HEK293 (cell line): ENCODE measurements at regions not wholly inside any gene's neighbourhood (a gene's known extent, or its start where the extent isn't known, plus 50 kb on each side); places are given as distances from the start of the nearest gene placed in this dataset.

Source experiments
- CTCF ChIA-PET: fragments of 350-600 bp; formaldehyde crosslinking; extraction: SDS; loops from one replicate; lab custom pipeline; 2021; ENCODE audit warnings: antibody characterized with exemption; lab: Yijun Ruan, JAX
- POLR2A ChIA-PET: fragments of 300-600 bp; formaldehyde crosslinking; extraction: SDS; loops from one replicate; lab custom pipeline; 2020; ENCODE audit warnings: antibody characterized with exemption, inconsistent platforms; lab: Yijun Ruan, JAX
- H3K27ac ChIP-seq: fragments of 200-500 bp; sonication (Bioruptor generic); 2 replicates; pipeline ENCODE4 v1.5.1; 2014; ENCODE audit warnings: low read depth, low read length, control low read depth, inconsistent platforms; ENCODE audit errors: extremely low read depth
- H3K36me3 ChIP-seq, 2 experiments: fragments of 200-500 bp in 1 of 2; sonication (Bioruptor generic) in 1 of 2; 1 replicate in 1 of 2; 2 replicates in 1 of 2; pipeline ENCODE4 v1.5.1; 2014 to 2017; ENCODE audit warnings: inconsistent platforms in 2 of 2, low read length in 2 of 2; ENCODE audit not compliant: control insufficient read depth in 2 of 2, insufficient read depth in 1 of 2
- H3K4me1 ChIP-seq: fragments of 200-500 bp; sonication (Bioruptor generic); 2 replicates; pipeline ENCODE4 v1.5.1; 2014; ENCODE audit warnings: mild to moderate bottlenecking, low read length, inconsistent platforms; ENCODE audit not compliant: control insufficient read depth, insufficient read depth
- H3K4me3 ChIP-seq: 2 replicates; pipeline ENCODE4 v1.5.1; 2011; ENCODE audit warnings: low read depth, mild to moderate bottlenecking, control low read depth, low read length, moderate library complexity
- H3K9me3 ChIP-seq: fragments of 200-500 bp; sonication (Bioruptor generic); 2 replicates; pipeline ENCODE4 v1.5.1; 2014; ENCODE audit warnings: low read depth, low read length, inconsistent platforms; ENCODE audit not compliant: control insufficient read depth, insufficient read depth
- AEBP2 ChIP-seq: fragments of 450-650 bp; formaldehyde crosslinking; IDR thresholded peaks from 2 replicates; pipeline ENCODE4 v1.5.1; 2016; ENCODE audit warnings: missing biosample characterization, missing genetic modification characterization, borderline replicate concordance
- ELK4 ChIP-seq: IDR thresholded peaks from 2 replicates; pipeline ENCODE4 v1.6.1; 2011; ENCODE audit warnings: mild to moderate bottlenecking, low read depth, low read length, borderline replicate concordance
- TCF7L2 ChIP-seq: IDR thresholded peaks from 2 replicates; pipeline ENCODE4 v1.6.1; 2011; ENCODE audit warnings: low read depth, mild to moderate bottlenecking, inconsistent platforms, low read length, moderate library complexity, borderline replicate concordance
- ZBTB1 ChIP-seq: fragments of 450-650 bp; formaldehyde crosslinking; IDR thresholded peaks from 2 replicates; pipeline ENCODE4 v1.5.1; 2016; ENCODE audit warnings: missing biosample characterization, missing genetic modification characterization
- ZEB2 ChIP-seq: fragments of 450-650 bp; formaldehyde crosslinking; IDR thresholded peaks from 2 replicates; pipeline ENCODE4 v1.5.1; 2016; ENCODE audit warnings: missing biosample characterization, missing genetic modification characterization
- ZFHX2 ChIP-seq: fragments of 450-650 bp; formaldehyde crosslinking; conservative IDR thresholded peaks from 2 replicates; pipeline ENCODE4 v1.5.1; 2016; ENCODE audit warnings: missing biosample characterization, missing genetic modification characterization
- ZNF114 ChIP-seq: fragments of 450-650 bp; formaldehyde crosslinking; IDR thresholded peaks from 2 replicates; pipeline ENCODE4 v1.5.0; 2017; ENCODE audit warnings: missing biosample characterization, missing genetic modification characterization
- ZNF221 ChIP-seq: fragments of 450-650 bp; formaldehyde crosslinking; IDR thresholded peaks from 2 replicates; pipeline ENCODE4 v1.5.1; 2017; ENCODE audit warnings: missing biosample characterization, missing genetic modification characterization, borderline replicate concordance
- ZNF433 ChIP-seq: fragments of 450-650 bp; formaldehyde crosslinking; IDR thresholded peaks from 2 replicates; pipeline ENCODE4 v1.5.1; 2016; ENCODE audit warnings: missing biosample characterization, missing genetic modification characterization, low read depth
- ZNF473 ChIP-seq: fragments of 450-650 bp; formaldehyde crosslinking; IDR thresholded peaks from 2 replicates; pipeline ENCODE4 v1.5.1; 2017; ENCODE audit warnings: missing biosample characterization, missing genetic modification characterization
- ZNF549 ChIP-seq: fragments of 450-650 bp; IDR thresholded peaks from 2 replicates; pipeline ENCODE4 v1.5.1; 2018; ENCODE audit warnings: missing biosample characterization, missing genetic modification characterization, mild to moderate bottlenecking, inconsistent platforms, moderate library complexity
- ZNF692 ChIP-seq: fragments of 450-650 bp; formaldehyde crosslinking; IDR thresholded peaks from 2 replicates; pipeline ENCODE4 v1.5.1; 2016; ENCODE audit warnings: missing biosample characterization, missing genetic modification characterization
- ZNF76 ChIP-seq: fragments of 450-650 bp; formaldehyde crosslinking; IDR thresholded peaks from 2 replicates; pipeline ENCODE4; 2016; ENCODE audit warnings: low read depth, missing biosample characterization, missing genetic modification characterization, borderline replicate concordance
- ZNF843 ChIP-seq: fragments of 450-650 bp; formaldehyde crosslinking; IDR thresholded peaks from 2 replicates; pipeline ENCODE4 v1.5.1; 2016; ENCODE audit warnings: missing biosample characterization, missing genetic modification characterization

- Histone ChIP-seq H3K4me3 (no peak overlapping the region), H3K36me3 (no peaks in the 10 kb centered on the region), H3K4me1 (no peaks in the 10 kb centered on the region), H3K27ac (no peak overlapping the region), H3K9me3 (no peaks in the 10 kb centered on the region)
- CTCF ChIA-PET, result interaction anchor here (0.5 kb wide), 1 partner anchor 84 kb away, joined by 4 read pairs; no protein-coding TSS in a partner anchor
- TF ChIP-seq ZEB2 (tag by site-specific recombination), result no peak
- POLR2A ChIA-PET, result no interaction called here
Observed at GRCh38 chr5:167348251-167348926, 943.1 kb upstream of the WWC1 start.

GRCh38 chr5:167348980-167349379 is 942.5 kb upstream of the WWC1 start:
- Histone ChIP-seq H3K9me3 (no peaks in the 10 kb centered on the region), H3K4me1 (no peaks in the 10 kb centered on the region), H3K27ac (no peak overlapping the region), H3K4me3 (no peak overlapping the region), H3K36me3 (no peaks in the 10 kb centered on the region)
- no peak for TF ChIP-seq ZNF473 (tag by site-specific recombination)
- CTCF ChIA-PET, result interaction anchor here (0.5 kb wide), 1 partner anchor 85 kb away, joined by 4 read pairs; no protein-coding TSS in a partner anchor
- POLR2A ChIA-PET, result no interaction called here

- ChIA-PET CTCF (no interaction called here), POLR2A (no interaction called here)
- H3K9me3 ChIP-seq, result no peaks in the 10 kb centered on the region
- no peak for TF ChIP-seq ZNF843 (tag by site-specific recombination)
- TF ChIP-seq ZNF549, result no peak
- no peak for TF ChIP-seq ELK4
- TF ChIP-seq ZNF76 (tag by site-specific recombination), result no peak
- no peak for TF ChIP-seq TCF7L2
- no peak overlapping the region for H3K4me3 ChIP-seq
- no peak overlapping the region for H3K27ac ChIP-seq
- no peaks in the 10 kb centered on the region for H3K4me1 ChIP-seq
- no peaks in the 10 kb centered on the region for H3K36me3 ChIP-seq
Observed at GRCh38 chr5:167351316-167351715, 940.1 kb upstream of the WWC1 start.

GRCh38 chr5:167352801-167353200 is 938.6 kb upstream of the WWC1 start:
- Histone ChIP-seq H3K9me3 (no peaks in the 10 kb centered on the region), H3K4me1 (no peaks in the 10 kb centered on the region), H3K4me3 (no peak overlapping the region), H3K36me3 (no peaks in the 10 kb centered on the region), H3K27ac (no peak overlapping the region)
- ChIA-PET CTCF (no interaction called here), POLR2A (no interaction called here)
- TF ChIP-seq ZBTB1 (no peak), ZNF433 (tag by site-specific recombination) (no peak), TCF7L2 (peak; percentile 97), ZNF221 (tag by site-specific recombination) (no peak)

GRCh38 chr5:167355346-167355745 is 936.1 kb upstream of the WWC1 start:
- POLR2A ChIA-PET, result interaction anchor here (0.7 kb wide), 1 partner anchor 779 kb away, joined by 3 read pairs; no protein-coding TSS in a partner anchor
- Histone ChIP-seq H3K9me3 (no peaks in the 10 kb centered on the region), H3K36me3 (no peaks in the 10 kb centered on the region)

More at GRCh38 chr5:167355346-167355745, 936.1 kb upstream of the WWC1 start:
- TF ChIP-seq ZFHX2 (tag by site-specific recombination), result no peak
- no peak for TF ChIP-seq AEBP2 (tag by site-specific recombination)
- no peak for TF ChIP-seq ZNF692 (tag by site-specific recombination)
- TF ChIP-seq ZNF114 (tag by site-specific recombination), result no peak
- Histone ChIP-seq H3K4me1 (no peaks in the 10 kb centered on the region), H3K4me3 (no peak overlapping the region), H3K27ac (no peak overlapping the region)
- CTCF ChIA-PET, result no interaction called here
